NT2/D1 (cell line): ENCODE measurements at regions not wholly inside any gene's neighbourhood (a gene's known extent, or its start where the extent isn't known, plus 50 kb on each side); places are given as distances from the start of the nearest gene placed in this dataset.

Experiments
- SUZ12 ChIP-seq: IDR thresholded peaks from 2 replicates; pipeline ENCODE4 v1.6.1; 2011; ENCODE audit not compliant: insufficient read length, insufficient read depth; ENCODE audit errors: extremely low read depth
- ZNF274 ChIP-seq: IDR thresholded peaks from 2 replicates; pipeline ENCODE4 v1.6.1; 2011; ENCODE audit warnings: mild to moderate bottlenecking, low read depth, low read length

DNA sequence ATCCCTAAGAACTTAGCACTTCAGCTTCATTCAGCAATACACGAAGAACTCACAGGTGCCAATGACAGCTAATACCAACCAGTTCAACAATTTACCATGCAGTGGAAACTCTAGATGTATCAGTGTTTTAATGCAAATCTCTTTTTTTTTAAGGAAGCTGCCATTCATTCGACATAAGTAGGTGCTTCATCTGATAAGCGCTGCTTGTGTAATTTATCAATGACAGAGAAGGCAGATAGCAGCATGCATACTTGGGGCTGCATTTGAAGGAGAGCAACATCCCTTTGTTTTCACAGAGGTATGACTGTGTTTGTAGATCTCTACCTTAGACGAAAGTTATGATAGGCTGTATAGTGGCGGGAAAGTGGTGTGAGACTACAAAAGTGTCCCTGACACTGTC is 977.1 kb downstream of the AACS start:
- TF ChIP-seq ZNF274, result no peak
- no peak for TF ChIP-seq SUZ12
